ENCODE measurements at regions not wholly inside any gene's neighbourhood (a gene's known extent, or its start where the extent isn't known, plus 50 kb on each side); places are given as distances from the start of the nearest gene placed in this dataset.

- no peak overlapping the region for H3K4me2 ChIP-seq (ENCODE audit: low read length)
- H3K4me1 ChIP-seq = no peaks in the 10 kb centered on the region
- no peak overlapping the region for H2AFZ ChIP-seq
- H3K27ac ChIP-seq = no peak overlapping the region
- TF ChIP-seq, protein P1, sequence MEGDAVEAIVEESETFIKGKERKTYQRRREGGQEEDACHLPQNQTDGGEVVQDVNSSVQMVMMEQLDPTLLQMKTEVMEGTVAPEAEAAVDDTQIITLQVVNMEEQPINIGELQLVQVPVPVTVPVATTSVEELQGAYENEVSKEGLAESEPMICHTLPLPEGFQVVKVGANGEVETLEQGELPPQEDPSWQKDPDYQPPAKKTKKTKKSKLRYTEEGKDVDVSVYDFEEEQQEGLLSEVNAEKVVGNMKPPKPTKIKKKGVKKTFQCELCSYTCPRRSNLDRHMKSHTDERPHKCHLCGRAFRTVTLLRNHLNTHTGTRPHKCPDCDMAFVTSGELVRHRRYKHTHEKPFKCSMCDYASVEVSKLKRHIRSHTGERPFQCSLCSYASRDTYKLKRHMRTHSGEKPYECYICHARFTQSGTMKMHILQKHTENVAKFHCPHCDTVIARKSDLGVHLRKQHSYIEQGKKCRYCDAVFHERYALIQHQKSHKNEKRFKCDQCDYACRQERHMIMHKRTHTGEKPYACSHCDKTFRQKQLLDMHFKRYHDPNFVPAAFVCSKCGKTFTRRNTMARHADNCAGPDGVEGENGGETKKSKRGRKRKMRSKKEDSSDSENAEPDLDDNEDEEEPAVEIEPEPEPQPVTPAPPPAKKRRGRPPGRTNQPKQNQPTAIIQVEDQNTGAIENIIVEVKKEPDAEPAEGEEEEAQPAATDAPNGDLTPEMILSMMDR (IDR thresholded peaks at IDR 0.05) = no peak
- no peak overlapping the region for H3K9ac ChIP-seq
- no peak overlapping the region for H3K4me3 ChIP-seq (ENCODE audit: low read depth, low read length)
- H3K36me3 ChIP-seq (ENCODE audit: control insufficient read depth, insufficient read depth, low read length) = no peaks in the 10 kb centered on the region
- no peaks in the 10 kb centered on the region for H3K79me2 ChIP-seq
- H3K27me3 ChIP-seq (ENCODE audit: control insufficient read depth, insufficient read depth, low read length) = no peaks in the 10 kb centered on the region
- no peaks in the 10 kb centered on the region for H3K9me3 ChIP-seq (ENCODE audit: control insufficient read depth, low read length)
These were observed 126.1 kb downstream of the OSR1 start for GRCh38 chr2:19232312-19232711.

DNA sequence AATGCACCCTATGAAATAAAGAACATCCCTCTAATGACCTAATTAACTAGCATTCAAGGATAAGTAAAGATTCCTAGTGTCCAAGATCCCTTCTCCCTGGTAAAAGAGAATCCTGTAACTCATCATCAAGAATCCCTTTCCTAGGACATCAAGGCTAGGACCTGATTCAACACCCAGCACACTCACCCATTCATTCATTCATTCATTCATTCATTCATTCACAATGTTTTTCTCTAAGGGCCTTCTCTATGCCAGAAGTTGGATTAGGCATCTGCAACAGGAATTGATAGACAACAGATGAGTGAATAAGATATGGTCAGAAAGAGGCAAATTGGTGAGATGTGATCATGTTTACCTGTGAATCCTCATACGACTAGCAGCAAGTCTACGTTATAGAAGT lies 126.8 kb downstream of the OSR1 start:
- no peak overlapping the region for H3K9ac ChIP-seq
- H3K36me3 ChIP-seq (ENCODE audit: control insufficient read depth, insufficient read depth, low read length) = no peaks in the 10 kb centered on the region
- no peak overlapping the region for H2AFZ ChIP-seq
- H3K27me3 ChIP-seq (ENCODE audit: control insufficient read depth, insufficient read depth, low read length) = no peaks in the 10 kb centered on the region
- H3K27ac ChIP-seq = no peak overlapping the region
- H3K9me3 ChIP-seq (ENCODE audit: control insufficient read depth, low read length) = no peaks in the 10 kb centered on the region
- H3K4me3 ChIP-seq (ENCODE audit: low read depth, low read length) = no peak overlapping the region
- H3K79me2 ChIP-seq = no peaks in the 10 kb centered on the region
- H3K4me1 ChIP-seq = no peaks in the 10 kb centered on the region
- H3K4me2 ChIP-seq (ENCODE audit: low read length) = no peak overlapping the region
- TF ChIP-seq, protein P1 (IDR thresholded peaks at IDR 0.05) = no peak

GRCh38 chr2:19230626-19231025 lies 127.8 kb downstream of the OSR1 start:
- TF ChIP-seq, protein P1 (IDR thresholded peaks at IDR 0.05) = no peak
- Histone ChIP-seq H2AFZ (no peak overlapping the region), H3K27ac (no peak overlapping the region), H3K9me3 (ENCODE audit: control insufficient read depth, low read length) (no peaks in the 10 kb centered on the region), H3K36me3 (ENCODE audit: control insufficient read depth, insufficient read depth, low read length) (no peaks in the 10 kb centered on the region), H3K4me1 (no peaks in the 10 kb centered on the region), H3K9ac (no peak overlapping the region), H3K4me3 (ENCODE audit: low read depth, low read length) (no peak overlapping the region), H3K4me2 (ENCODE audit: low read length) (no peak overlapping the region), H3K79me2 (no peaks in the 10 kb centered on the region), H3K27me3 (ENCODE audit: control insufficient read depth, insufficient read depth, low read length) (no peaks in the 10 kb centered on the region)

DNA sequence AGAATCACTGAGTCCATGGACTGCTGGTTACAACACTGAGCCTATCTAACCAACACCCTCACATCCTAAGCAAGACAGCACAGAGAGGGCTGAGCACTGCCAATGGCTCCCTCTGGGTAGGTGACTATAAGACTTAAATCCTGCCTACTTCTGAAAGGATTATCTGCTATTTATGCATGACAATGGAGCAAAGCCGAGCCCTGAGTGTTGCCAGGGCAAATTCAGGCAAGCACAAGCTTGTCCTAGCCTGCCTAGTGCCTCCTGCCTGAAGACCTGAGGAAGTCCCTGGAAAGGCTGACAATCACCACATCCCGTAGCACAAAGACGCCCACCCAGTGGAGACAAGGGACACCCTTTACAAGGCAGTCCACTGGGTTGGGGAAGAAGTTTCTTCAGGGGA lies 129.7 kb downstream of the OSR1 start:
- Histone ChIP-seq H3K79me2 (no peaks in the 10 kb centered on the region), H3K4me1 (no peaks in the 10 kb centered on the region), H3K27me3 (ENCODE audit: control insufficient read depth, insufficient read depth, low read length) (no peaks in the 10 kb centered on the region), H3K9ac (no peak overlapping the region), H3K4me2 (ENCODE audit: low read length) (no peak overlapping the region), H3K36me3 (ENCODE audit: control insufficient read depth, insufficient read depth, low read length) (no peaks in the 10 kb centered on the region), H2AFZ (no peak overlapping the region), H3K27ac (no peak overlapping the region), H3K4me3 (ENCODE audit: low read depth, low read length) (no peak overlapping the region), H3K9me3 (ENCODE audit: control insufficient read depth, low read length) (no peaks in the 10 kb centered on the region)
- TF ChIP-seq, protein P1 (IDR thresholded peaks at IDR 0.05) = no peak

DNA sequence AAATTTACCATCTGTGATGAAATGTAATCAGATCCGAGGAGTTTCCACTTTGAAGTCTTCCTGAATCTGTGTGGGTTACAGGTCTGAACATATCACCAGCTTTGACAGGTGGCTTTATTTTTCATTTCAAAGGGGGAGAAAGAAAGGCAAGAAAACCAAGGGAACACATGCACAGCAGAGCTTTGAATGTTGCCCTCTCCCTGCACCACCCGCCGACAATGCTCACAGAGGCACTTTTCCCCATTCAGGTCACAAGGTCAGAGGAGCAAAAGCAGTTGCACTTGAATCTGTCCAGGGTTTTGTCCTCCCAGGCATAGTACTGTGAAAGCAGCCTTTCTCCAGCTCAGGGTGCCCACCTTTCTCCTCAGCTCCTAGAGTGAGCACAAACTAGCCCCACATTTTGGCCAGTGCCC lies 130.2 kb downstream of the OSR1 start:
- Histone ChIP-seq H3K4me1 (no peaks in the 10 kb centered on the region), H2AFZ (no peak overlapping the region), H3K9me3 (ENCODE audit: control insufficient read depth, low read length) (no peaks in the 10 kb centered on the region), H3K36me3 (ENCODE audit: control insufficient read depth, insufficient read depth, low read length) (no peaks in the 10 kb centered on the region), H3K79me2 (no peaks in the 10 kb centered on the region), H3K4me3 (ENCODE audit: low read depth, low read length) (no peak overlapping the region), H3K27me3 (ENCODE audit: control insufficient read depth, insufficient read depth, low read length) (no peaks in the 10 kb centered on the region), H3K27ac (no peak overlapping the region), H3K9ac (no peak overlapping the region), H3K4me2 (ENCODE audit: low read length) (no peak overlapping the region)
- TF ChIP-seq, protein P1 (IDR thresholded peaks at IDR 0.05) = no peak

Data from parathyroid adenoma (tissue), 2 donors.